ENCODE measurements at regions not wholly inside any gene's neighbourhood (a gene's known extent, or its start where the extent isn't known, plus 50 kb on each side); places are given as distances from the start of the nearest gene placed in this dataset.
"Not testable (repeated sequence)": the region's sequence is repeated elsewhere in the genome, so short reads cannot be mapped to it uniquely, and the experiment has no call there.

- TF ChIP-seq, protein P1, sequence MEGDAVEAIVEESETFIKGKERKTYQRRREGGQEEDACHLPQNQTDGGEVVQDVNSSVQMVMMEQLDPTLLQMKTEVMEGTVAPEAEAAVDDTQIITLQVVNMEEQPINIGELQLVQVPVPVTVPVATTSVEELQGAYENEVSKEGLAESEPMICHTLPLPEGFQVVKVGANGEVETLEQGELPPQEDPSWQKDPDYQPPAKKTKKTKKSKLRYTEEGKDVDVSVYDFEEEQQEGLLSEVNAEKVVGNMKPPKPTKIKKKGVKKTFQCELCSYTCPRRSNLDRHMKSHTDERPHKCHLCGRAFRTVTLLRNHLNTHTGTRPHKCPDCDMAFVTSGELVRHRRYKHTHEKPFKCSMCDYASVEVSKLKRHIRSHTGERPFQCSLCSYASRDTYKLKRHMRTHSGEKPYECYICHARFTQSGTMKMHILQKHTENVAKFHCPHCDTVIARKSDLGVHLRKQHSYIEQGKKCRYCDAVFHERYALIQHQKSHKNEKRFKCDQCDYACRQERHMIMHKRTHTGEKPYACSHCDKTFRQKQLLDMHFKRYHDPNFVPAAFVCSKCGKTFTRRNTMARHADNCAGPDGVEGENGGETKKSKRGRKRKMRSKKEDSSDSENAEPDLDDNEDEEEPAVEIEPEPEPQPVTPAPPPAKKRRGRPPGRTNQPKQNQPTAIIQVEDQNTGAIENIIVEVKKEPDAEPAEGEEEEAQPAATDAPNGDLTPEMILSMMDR (IDR thresholded peaks at IDR 0.05) = no peak
- Mint-ChIP-seq H3K27ac (no peak overlapping the region), H3K4me3 (no peak overlapping the region), H3K4me1 (ENCODE audit: low read depth) (no peaks in the 10 kb centered on the region), H3K27me3 (ENCODE audit: insufficient read depth) (peaks cover 2% of the 10 kb centered on the region; the same call in 1 of the 2 replicates), H3K36me3 (ENCODE audit: low read depth) (no peaks in the 10 kb centered on the region; the same call in 1 of the 2 replicates), H3K9me3 (peaks cover 28% of the 10 kb centered on the region)
- no peak for DNase-seq
Measured at GRCh38 chr4:116302990-116303735, 782.2 kb downstream of the TRAM1L1 start.

GRCh38 chr4:116275006-116275405 lies 810.4 kb downstream of the TRAM1L1 start:
- Mint-ChIP-seq H3K4me1 (ENCODE audit: low read depth) (no peaks in the 10 kb centered on the region), H3K27me3 (ENCODE audit: insufficient read depth) (no peaks in the 10 kb centered on the region; the same call in none of the 2 replicates), H3K4me3 (no peak overlapping the region), H3K27ac (no peak overlapping the region), H3K36me3 (ENCODE audit: low read depth) (no peaks in the 10 kb centered on the region), H3K9me3 (peaks cover 4% of the 10 kb centered on the region; the same call in 1 of the 2 replicates)
- TF ChIP-seq, protein P1 (IDR thresholded peaks at IDR 0.05) = no peak
- DNase-seq = no peak

DNA sequence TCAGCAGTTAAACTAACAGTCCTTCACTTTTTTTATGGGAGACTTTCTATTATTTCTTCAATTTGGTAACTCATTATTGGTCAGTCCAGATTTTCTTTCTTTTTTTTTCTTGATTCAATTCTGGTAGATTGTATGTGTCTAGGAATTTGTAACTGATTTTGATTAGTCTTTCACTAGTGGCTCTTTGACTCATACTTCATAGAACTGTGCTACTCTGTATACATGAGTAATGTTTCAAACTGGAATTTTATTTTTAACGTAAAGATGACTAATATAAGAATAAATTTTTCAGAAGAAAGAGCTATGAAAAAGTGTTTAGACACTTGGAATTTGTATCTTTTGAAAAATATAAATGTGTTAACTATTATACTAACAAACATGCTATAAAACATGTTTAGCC lies 813.0 kb downstream of the TRAM1L1 start:
- Mint-ChIP-seq H3K27me3 (ENCODE audit: insufficient read depth) (no peaks in the 10 kb centered on the region; the same call in none of the 2 replicates), H3K4me3 (no peak overlapping the region), H3K4me1 (ENCODE audit: low read depth) (no peaks in the 10 kb centered on the region), H3K27ac (no peak overlapping the region), H3K36me3 (ENCODE audit: low read depth) (no peaks in the 10 kb centered on the region), H3K9me3 (peaks cover 8% of the 10 kb centered on the region; the same call in 1 of the 2 replicates)
- TF ChIP-seq, protein P1 (IDR thresholded peaks at IDR 0.05) = no peak
- no peak for DNase-seq

DNA sequence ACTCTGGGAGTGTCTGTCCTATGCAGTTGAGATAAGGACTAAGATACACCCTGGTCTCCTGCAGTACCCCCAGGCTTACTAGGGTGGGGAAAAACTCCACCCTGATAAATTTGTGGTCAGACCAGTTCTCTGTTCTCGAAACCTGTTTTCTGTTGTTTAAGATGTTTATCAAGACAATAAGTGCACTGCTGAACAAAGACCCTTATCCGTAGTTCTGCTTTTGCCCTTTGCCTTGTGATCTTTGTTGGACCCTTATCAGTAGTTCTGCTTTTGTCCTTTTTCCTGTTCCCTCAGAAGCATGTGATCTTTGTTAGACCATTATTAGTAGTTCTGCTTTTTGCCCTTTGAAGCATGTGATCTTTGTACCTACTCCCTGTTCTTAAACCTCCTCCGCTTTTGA lies 824.4 kb downstream of the TRAM1L1 start:
- not testable (repeated sequence) for H3K4me1 Mint-ChIP-seq (ENCODE audit: low read depth); H3K27me3 Mint-ChIP-seq (ENCODE audit: insufficient read depth); DNase-seq; H3K27ac Mint-ChIP-seq; H3K4me3 Mint-ChIP-seq; H3K36me3 Mint-ChIP-seq (ENCODE audit: low read depth)
- peaks cover 62% of the 10 kb centered on the region for H3K9me3 Mint-ChIP-seq

- no peak for DNase-seq
- TF ChIP-seq, protein P1 (IDR thresholded peaks at IDR 0.05) = no peak
- H3K9me3 Mint-ChIP-seq = peaks cover 31% of the 10 kb centered on the region
- H3K4me3 Mint-ChIP-seq = no peak overlapping the region
- no peaks in the 10 kb centered on the region for H3K36me3 Mint-ChIP-seq (ENCODE audit: low read depth)
- H3K27me3 Mint-ChIP-seq (ENCODE audit: insufficient read depth) = no peaks in the 10 kb centered on the region
- no peaks in the 10 kb centered on the region for H3K4me1 Mint-ChIP-seq (ENCODE audit: low read depth)
- no peak overlapping the region for H3K27ac Mint-ChIP-seq
Measured at GRCh38 chr4:116244771-116245170, 840.6 kb downstream of the TRAM1L1 start.

DNA sequence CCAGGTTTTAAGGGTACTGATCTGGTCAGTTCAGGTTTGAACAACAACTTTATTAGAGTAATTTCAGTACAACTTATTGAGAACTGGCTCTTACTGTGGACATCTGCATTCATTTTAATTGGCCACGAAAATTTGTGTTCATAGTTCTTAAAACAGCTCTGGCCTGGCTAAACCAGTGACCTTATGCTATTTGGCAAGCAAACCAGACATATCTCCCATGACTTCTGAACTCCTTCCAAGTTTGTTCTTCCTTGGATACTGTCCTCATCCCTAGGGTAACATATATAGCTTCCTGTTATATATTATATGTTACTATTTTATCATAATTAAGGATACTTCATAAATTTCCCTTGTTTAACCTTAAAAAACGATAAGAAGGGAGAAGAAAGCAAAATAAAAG lies 841.9 kb downstream of the TRAM1L1 start:
- TF ChIP-seq, protein P1 (IDR thresholded peaks at IDR 0.05) = no peak
- Mint-ChIP-seq H3K4me3 (no peak overlapping the region), H3K27ac (no peak overlapping the region), H3K36me3 (ENCODE audit: low read depth) (no peaks in the 10 kb centered on the region), H3K27me3 (ENCODE audit: insufficient read depth) (no peaks in the 10 kb centered on the region), H3K4me1 (ENCODE audit: low read depth) (no peaks in the 10 kb centered on the region), H3K9me3 (peaks cover 40% of the 10 kb centered on the region)
- DNase-seq = no peak

Measured in HFFc6 (cell line).